ENCODE measurements at regions not wholly inside any gene's neighbourhood (a gene's known extent, or its start where the extent isn't known, plus 50 kb on each side); places are given as distances from the start of the nearest gene placed in this dataset.

DNA sequence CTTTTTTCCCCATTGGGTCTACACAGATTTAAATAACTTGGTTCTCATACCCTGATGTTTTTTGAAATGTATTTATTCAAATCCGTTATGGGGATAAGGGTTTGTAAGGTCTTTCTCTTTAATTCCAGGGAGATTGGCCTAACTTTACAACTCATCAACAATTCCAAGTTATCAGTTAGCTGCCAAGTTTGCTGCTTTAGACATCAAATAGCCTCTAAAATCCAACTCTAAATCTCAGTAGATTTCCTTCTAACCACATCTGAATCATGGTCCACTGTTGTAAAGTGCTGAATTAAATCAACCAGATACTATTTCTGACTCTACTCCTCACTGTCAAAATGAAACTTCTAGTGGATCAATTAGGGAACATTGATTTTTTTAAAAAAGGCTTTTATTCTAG, 364.1 kb upstream of the E2F7 start:
- TF ChIP-seq, protein P1, sequence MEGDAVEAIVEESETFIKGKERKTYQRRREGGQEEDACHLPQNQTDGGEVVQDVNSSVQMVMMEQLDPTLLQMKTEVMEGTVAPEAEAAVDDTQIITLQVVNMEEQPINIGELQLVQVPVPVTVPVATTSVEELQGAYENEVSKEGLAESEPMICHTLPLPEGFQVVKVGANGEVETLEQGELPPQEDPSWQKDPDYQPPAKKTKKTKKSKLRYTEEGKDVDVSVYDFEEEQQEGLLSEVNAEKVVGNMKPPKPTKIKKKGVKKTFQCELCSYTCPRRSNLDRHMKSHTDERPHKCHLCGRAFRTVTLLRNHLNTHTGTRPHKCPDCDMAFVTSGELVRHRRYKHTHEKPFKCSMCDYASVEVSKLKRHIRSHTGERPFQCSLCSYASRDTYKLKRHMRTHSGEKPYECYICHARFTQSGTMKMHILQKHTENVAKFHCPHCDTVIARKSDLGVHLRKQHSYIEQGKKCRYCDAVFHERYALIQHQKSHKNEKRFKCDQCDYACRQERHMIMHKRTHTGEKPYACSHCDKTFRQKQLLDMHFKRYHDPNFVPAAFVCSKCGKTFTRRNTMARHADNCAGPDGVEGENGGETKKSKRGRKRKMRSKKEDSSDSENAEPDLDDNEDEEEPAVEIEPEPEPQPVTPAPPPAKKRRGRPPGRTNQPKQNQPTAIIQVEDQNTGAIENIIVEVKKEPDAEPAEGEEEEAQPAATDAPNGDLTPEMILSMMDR (IDR thresholded peaks at IDR 0.05 in 2 of 3, conservative IDR thresholded peaks at IDR 0.05 in 1 of 3; ENCODE audit: insufficient read depth in 2 of 3, low read depth in 1 of 3, low read length in 3 of 3), result no peak
- TF ChIP-seq MEF2A (IDR thresholded peaks at IDR 0.05; ENCODE audit: control insufficient read depth, low read depth, low read length), result no peak
